ENCODE measurements at regions not wholly inside any gene's neighbourhood (a gene's known extent, or its start where the extent isn't known, plus 50 kb on each side); places are given as distances from the start of the nearest gene placed in this dataset.

GRCh38 chr15:81907521-81907920 lies 138.3 kb downstream of the MEX3B start:
- Histone ChIP-seq H3K9me3 (ENCODE audit: low read length) (no peaks in the 10 kb centered on the region), H3K4me3 (ENCODE audit: low read length) (no peak overlapping the region), H2AFZ (ENCODE audit: low read depth, low read length) (no peak overlapping the region), H3K4me1 (ENCODE audit: insufficient read depth, low read length) (no peaks in the 10 kb centered on the region), H3K36me3 (ENCODE audit: insufficient read depth, low read length) (no peaks in the 10 kb centered on the region), H3K27me3 (ENCODE audit: insufficient read depth, low read length) (no peaks in the 10 kb centered on the region)

- Histone ChIP-seq H2AFZ (ENCODE audit: low read depth, low read length) (no peak overlapping the region), H3K9me3 (ENCODE audit: low read length) (no peaks in the 10 kb centered on the region), H3K36me3 (ENCODE audit: insufficient read depth, low read length) (no peaks in the 10 kb centered on the region), H3K4me1 (ENCODE audit: insufficient read depth, low read length) (no peaks in the 10 kb centered on the region), H3K4me3 (ENCODE audit: low read length) (no peak overlapping the region), H3K27me3 (ENCODE audit: insufficient read depth, low read length) (no peaks in the 10 kb centered on the region)
Observed at GRCh38 chr15:81905889-81906288, 139.9 kb downstream of the MEX3B start.

GRCh38 chr15:81901319-81901718 lies 144.5 kb downstream of the MEX3B start:
- Histone ChIP-seq H2AFZ (ENCODE audit: low read depth, low read length) (no peak overlapping the region), H3K36me3 (ENCODE audit: insufficient read depth, low read length) (no peaks in the 10 kb centered on the region), H3K9me3 (ENCODE audit: low read length) (no peaks in the 10 kb centered on the region), H3K4me1 (ENCODE audit: insufficient read depth, low read length) (no peaks in the 10 kb centered on the region), H3K4me3 (ENCODE audit: low read length) (no peak overlapping the region), H3K27me3 (ENCODE audit: insufficient read depth, low read length) (no peaks in the 10 kb centered on the region)

- no peaks in the 10 kb centered on the region for H3K9me3 ChIP-seq (ENCODE audit: low read length)
- H3K36me3 ChIP-seq (ENCODE audit: insufficient read depth, low read length) = no peaks in the 10 kb centered on the region
- H3K4me3 ChIP-seq (ENCODE audit: low read length) = no peak overlapping the region
- H3K4me1 ChIP-seq (ENCODE audit: insufficient read depth, low read length) = no peaks in the 10 kb centered on the region
- H3K27me3 ChIP-seq (ENCODE audit: insufficient read depth, low read length) = no peaks in the 10 kb centered on the region
- H2AFZ ChIP-seq (ENCODE audit: low read depth, low read length) = no peak overlapping the region
Observed at GRCh38 chr15:81899730-81900129, 146.1 kb downstream of the MEX3B start.

DNA sequence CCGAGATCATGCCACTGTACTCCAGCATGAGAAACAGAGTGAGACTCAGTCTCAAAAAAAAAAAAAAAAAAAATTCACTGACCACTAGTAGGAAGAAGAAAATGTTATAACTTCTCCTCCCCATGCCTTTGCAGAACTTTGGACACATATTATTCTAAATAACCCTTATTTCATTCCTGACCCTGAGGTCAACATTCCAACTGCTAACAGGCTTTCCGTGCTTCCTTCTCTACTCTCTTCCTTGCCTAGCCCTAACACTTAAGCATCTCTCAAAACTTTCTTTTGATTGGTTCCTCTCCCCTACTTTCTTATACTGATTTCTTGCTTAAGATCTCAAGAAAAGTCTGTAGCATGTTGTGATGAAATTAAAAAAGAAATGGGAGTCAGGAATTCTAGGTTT lies 146.8 kb downstream of the MEX3B start:
- no peaks in the 10 kb centered on the region for H3K4me1 ChIP-seq (ENCODE audit: insufficient read depth, low read length)
- H3K4me3 ChIP-seq (ENCODE audit: low read length) = no peak overlapping the region
- no peaks in the 10 kb centered on the region for H3K27me3 ChIP-seq (ENCODE audit: insufficient read depth, low read length)
- H2AFZ ChIP-seq (ENCODE audit: low read depth, low read length) = no peak overlapping the region
- H3K9me3 ChIP-seq (ENCODE audit: low read length) = no peaks in the 10 kb centered on the region
- no peaks in the 10 kb centered on the region for H3K36me3 ChIP-seq (ENCODE audit: insufficient read depth, low read length)

DNA sequence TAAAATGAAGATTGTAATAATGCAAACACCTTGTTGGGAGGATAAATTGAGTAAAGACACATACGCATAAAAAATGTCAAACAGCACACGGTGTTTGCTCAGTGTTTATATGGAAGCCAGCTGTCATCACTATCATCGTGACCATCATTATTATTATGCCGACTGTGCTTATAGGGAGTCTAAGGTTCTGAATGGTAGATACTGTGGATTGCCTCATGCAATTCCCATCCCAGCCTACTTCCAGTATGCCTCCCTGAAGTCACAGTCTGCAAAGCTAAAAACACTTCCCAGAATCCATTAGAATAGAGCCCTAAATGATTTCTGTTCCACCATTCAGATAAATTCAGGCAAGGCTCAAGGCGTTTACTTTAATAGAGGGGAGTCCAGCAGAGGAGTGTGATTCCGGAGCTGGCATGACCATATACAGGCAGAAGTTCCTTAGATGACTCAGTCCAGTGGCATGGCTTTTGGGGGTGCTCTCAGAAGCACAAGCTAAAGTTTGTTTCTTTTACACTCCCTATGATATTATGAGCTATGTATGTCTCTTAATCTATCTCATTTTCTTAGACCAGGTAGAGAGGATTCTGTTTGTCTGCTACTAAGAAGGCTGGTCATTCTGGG lies 148.7 kb downstream of the MEX3B start:
- no peaks in the 10 kb centered on the region for H3K36me3 ChIP-seq (ENCODE audit: insufficient read depth, low read length)
- H3K4me1 ChIP-seq (ENCODE audit: insufficient read depth, low read length) = no peaks in the 10 kb centered on the region
- no peak overlapping the region for H3K4me3 ChIP-seq (ENCODE audit: low read length)
- no peaks in the 10 kb centered on the region for H3K27me3 ChIP-seq (ENCODE audit: insufficient read depth, low read length)
- H3K9me3 ChIP-seq (ENCODE audit: low read length) = no peaks in the 10 kb centered on the region
- no peak overlapping the region for H2AFZ ChIP-seq (ENCODE audit: low read depth, low read length)

- H3K4me3 ChIP-seq (ENCODE audit: low read length) = no peak overlapping the region
- H3K9me3 ChIP-seq (ENCODE audit: low read length) = no peaks in the 10 kb centered on the region
- H3K27me3 ChIP-seq (ENCODE audit: insufficient read depth, low read length) = no peaks in the 10 kb centered on the region
- no peaks in the 10 kb centered on the region for H3K36me3 ChIP-seq (ENCODE audit: insufficient read depth, low read length)
- H3K4me1 ChIP-seq (ENCODE audit: insufficient read depth, low read length) = no peaks in the 10 kb centered on the region
- H2AFZ ChIP-seq (ENCODE audit: low read depth, low read length) = no peak overlapping the region
Observed at GRCh38 chr15:81896356-81896755, 149.5 kb downstream of the MEX3B start.

DNA sequence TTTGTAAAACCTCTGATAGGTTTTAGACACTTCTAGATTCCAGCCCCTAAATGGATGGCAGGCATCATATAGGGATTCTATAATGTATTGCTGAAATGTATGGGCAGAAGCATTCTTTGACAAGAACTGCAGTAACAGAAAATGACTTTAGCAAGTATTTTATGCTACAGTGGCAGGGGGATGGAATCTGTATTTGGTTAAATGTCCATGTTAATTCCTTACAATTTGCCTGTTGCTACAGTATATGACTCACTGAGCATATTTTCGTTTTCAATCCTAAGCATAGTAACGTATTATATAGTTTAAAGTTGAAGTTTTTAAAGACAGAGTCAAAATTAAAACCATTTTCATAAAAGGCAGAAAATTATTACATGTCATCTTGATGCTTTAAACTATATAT lies 150.1 kb downstream of the MEX3B start:
- Histone ChIP-seq H3K27me3 (ENCODE audit: insufficient read depth, low read length) (no peaks in the 10 kb centered on the region), H3K9me3 (ENCODE audit: low read length) (no peaks in the 10 kb centered on the region), H3K4me1 (ENCODE audit: insufficient read depth, low read length) (no peaks in the 10 kb centered on the region), H3K4me3 (ENCODE audit: low read length) (no peak overlapping the region), H3K36me3 (ENCODE audit: insufficient read depth, low read length) (no peaks in the 10 kb centered on the region), H2AFZ (ENCODE audit: low read depth, low read length) (no peak overlapping the region)

DNA sequence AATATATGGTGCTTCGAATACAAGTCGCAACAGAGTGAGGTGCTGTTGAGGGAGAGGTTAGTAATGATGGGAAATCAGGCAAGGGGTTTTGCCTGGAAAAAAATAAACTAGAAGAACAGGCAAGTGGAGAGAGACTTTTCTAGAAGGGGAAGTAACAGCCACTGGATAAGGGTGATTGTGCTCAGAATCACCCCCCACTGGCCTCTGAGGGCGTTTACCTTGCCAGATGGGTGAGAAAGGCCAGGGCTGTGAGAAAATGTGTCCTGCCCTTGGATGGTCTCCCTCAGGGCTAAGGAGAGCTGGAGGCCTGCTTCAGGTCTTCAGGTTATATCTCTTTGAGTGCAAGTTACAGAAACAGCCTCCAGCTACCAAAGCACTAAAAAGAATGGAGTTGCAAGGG lies 151.8 kb downstream of the MEX3B start:
- no peaks in the 10 kb centered on the region for H3K4me1 ChIP-seq (ENCODE audit: insufficient read depth, low read length)
- H3K4me3 ChIP-seq (ENCODE audit: low read length) = no peak overlapping the region
- no peaks in the 10 kb centered on the region for H3K36me3 ChIP-seq (ENCODE audit: insufficient read depth, low read length)
- no peaks in the 10 kb centered on the region for H3K27me3 ChIP-seq (ENCODE audit: insufficient read depth, low read length)
- H3K9me3 ChIP-seq (ENCODE audit: low read length) = no peaks in the 10 kb centered on the region
- H2AFZ ChIP-seq (ENCODE audit: low read depth, low read length) = no peak overlapping the region

GRCh38 chr15:81893182-81893835 lies 152.5 kb downstream of the MEX3B start:
- no peaks in the 10 kb centered on the region for H3K27me3 ChIP-seq (ENCODE audit: insufficient read depth, low read length)
- H3K36me3 ChIP-seq (ENCODE audit: insufficient read depth, low read length) = no peaks in the 10 kb centered on the region
- no peaks in the 10 kb centered on the region for H3K9me3 ChIP-seq (ENCODE audit: low read length)
- no peaks in the 10 kb centered on the region for H3K4me1 ChIP-seq (ENCODE audit: insufficient read depth, low read length)
- H2AFZ ChIP-seq (ENCODE audit: low read depth, low read length) = no peak overlapping the region
- H3K4me3 ChIP-seq (ENCODE audit: low read length) = no peak overlapping the region

DNA sequence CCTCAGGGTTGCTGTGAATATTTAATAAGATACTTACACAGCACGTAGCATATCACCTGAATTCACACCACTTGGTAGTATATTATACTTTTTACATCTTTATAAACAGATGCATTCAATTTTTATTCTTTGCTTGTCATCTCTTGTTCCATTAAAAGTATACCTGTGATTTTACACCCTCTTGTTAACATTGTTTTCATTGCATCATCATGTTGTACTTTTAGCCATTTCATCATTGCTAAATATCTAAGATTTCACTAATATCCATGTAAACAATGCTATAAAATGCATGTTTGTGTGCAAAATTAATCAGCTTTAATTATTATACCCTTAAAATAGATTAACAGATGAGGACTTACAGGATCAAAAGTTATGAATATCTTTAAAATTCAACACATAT lies 155.3 kb downstream of the MEX3B start:
- H3K4me3 ChIP-seq (ENCODE audit: low read length) = no peak overlapping the region
- no peaks in the 10 kb centered on the region for H3K9me3 ChIP-seq (ENCODE audit: low read length)
- no peaks in the 10 kb centered on the region for H3K4me1 ChIP-seq (ENCODE audit: insufficient read depth, low read length)
- H3K27me3 ChIP-seq (ENCODE audit: insufficient read depth, low read length) = no peaks in the 10 kb centered on the region
- no peaks in the 10 kb centered on the region for H3K36me3 ChIP-seq (ENCODE audit: insufficient read depth, low read length)
- H2AFZ ChIP-seq (ENCODE audit: low read depth, low read length) = no peak overlapping the region

DNA sequence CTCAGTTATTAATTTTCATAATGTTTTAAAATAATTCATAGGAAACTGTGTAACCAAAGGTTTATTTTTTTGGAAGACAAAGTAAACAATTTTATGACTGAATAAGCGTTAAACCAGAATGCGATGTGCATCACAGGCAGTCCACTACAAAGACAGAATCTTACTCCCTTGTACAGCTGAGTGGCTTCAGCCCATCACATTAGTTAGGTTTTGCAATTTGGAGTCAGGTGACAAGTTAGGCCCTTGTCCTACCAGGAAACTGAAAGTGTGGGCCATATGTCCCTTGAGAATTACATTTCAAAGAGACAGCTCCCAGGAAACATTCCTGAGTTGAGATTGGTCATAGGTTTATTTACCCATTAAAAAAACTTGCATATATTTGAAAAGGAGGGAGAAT lies 156.3 kb downstream of the MEX3B start:
- no peak overlapping the region for H2AFZ ChIP-seq (ENCODE audit: low read depth, low read length)
- no peak overlapping the region for H3K4me3 ChIP-seq (ENCODE audit: low read length)
- no peaks in the 10 kb centered on the region for H3K36me3 ChIP-seq (ENCODE audit: insufficient read depth, low read length)
- no peaks in the 10 kb centered on the region for H3K27me3 ChIP-seq (ENCODE audit: insufficient read depth, low read length)
- H3K9me3 ChIP-seq (ENCODE audit: low read length) = no peaks in the 10 kb centered on the region
- H3K4me1 ChIP-seq (ENCODE audit: insufficient read depth, low read length) = no peaks in the 10 kb centered on the region

DNA sequence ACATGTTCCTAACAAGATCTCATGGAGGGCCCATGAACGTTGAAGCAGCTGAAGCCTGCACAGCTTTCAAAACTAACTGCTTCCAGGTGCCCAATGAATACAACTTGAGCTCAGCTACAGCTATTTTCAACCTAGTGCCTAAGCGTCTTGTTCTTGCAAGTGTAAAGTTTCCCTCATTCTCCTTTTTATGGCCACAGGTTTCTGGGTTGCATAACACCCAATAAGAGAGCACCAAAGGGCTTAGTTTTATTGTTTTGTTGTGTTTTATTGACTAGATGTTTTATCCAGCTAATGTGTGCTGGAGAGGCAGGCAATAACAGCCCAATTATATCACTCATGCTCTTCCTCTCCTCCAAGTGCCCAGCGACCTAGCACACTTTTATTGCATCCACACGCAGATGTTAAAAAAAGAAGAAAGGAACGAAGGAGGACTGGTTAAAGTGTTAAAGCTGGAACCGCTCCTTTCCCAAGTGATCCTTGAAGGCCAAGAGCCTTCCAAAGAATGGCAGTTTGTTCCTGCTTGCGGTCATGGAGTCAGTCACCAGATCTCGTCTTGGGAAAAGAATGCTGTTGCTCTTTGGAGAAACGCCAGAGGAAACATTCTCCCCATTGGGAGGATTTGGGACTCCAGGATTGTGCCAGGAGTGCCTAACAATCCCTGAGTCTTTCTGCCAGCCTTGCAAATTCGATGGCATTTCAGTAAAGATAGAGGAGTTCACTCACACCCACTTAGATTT lies 156.9 kb downstream of the MEX3B start:
- Histone ChIP-seq H3K9me3 (ENCODE audit: low read length) (no peaks in the 10 kb centered on the region), H3K27me3 (ENCODE audit: insufficient read depth, low read length) (no peaks in the 10 kb centered on the region), H2AFZ (ENCODE audit: low read depth, low read length) (no peak overlapping the region), H3K4me1 (ENCODE audit: insufficient read depth, low read length) (no peaks in the 10 kb centered on the region), H3K36me3 (ENCODE audit: insufficient read depth, low read length) (no peaks in the 10 kb centered on the region), H3K4me3 (ENCODE audit: low read length) (no peak overlapping the region)

Data from neuron (in vitro differentiated cells).